Mesendoderm (in vitro differentiated cells): ENCODE measurements at regions not wholly inside any gene's neighbourhood (a gene's known extent, or its start where the extent isn't known, plus 50 kb on each side); places are given as distances from the start of the nearest gene placed in this dataset.

Experiments used
- DNase-seq: peaks from one replicate; pipeline ENCODE4 v3.0.0; 2013
- H2AK5ac ChIP-seq: 2 replicates; pipeline ENCODE4 v1.6.1; 2013; ENCODE audit warnings: low read length, inconsistent platforms
- H2BK120ac ChIP-seq: 2 replicates; pipeline ENCODE4 v1.6.1; 2013; ENCODE audit warnings: low read depth, mild to moderate bottlenecking, low read length, moderate library complexity, mixed read lengths
- H2BK15ac ChIP-seq: replicated peaks from 2 replicates; pipeline ENCODE4 v1.6.1; 2013; ENCODE audit warnings: low read depth, mild to moderate bottlenecking, moderate library complexity
- H2BK5ac ChIP-seq: 2 replicates; pipeline ENCODE4 v1.6.1; 2013; ENCODE audit warnings: low read length, inconsistent platforms
- H3K18ac ChIP-seq: 2 replicates; pipeline ENCODE4 v1.6.1; 2013; ENCODE audit warnings: mild to moderate bottlenecking, low read length, mixed read lengths
- H3K23ac ChIP-seq: one replicate; pipeline ENCODE4 v1.6.1; 2013; ENCODE audit warnings: low read length
- H3K27ac ChIP-seq: 2 replicates; pipeline ENCODE4 v1.5.1; 2013; ENCODE audit warnings: low read depth, mild to moderate bottlenecking, inconsistent platforms, low read length, moderate library complexity
- H3K27me3 ChIP-seq: 2 replicates; pipeline ENCODE4 v1.6.1; 2013; ENCODE audit warnings: low read length, control low read depth, mild to moderate bottlenecking, inconsistent platforms; ENCODE audit not compliant: insufficient read depth, poor library complexity
- H3K36me3 ChIP-seq: 2 replicates; pipeline ENCODE4 v1.6.1; 2013; ENCODE audit warnings: low read length, inconsistent platforms; ENCODE audit not compliant: control insufficient read depth, insufficient read depth
- H3K4ac ChIP-seq: one replicate; pipeline ENCODE4 v1.6.1; 2013; ENCODE audit warnings: low read depth, mild to moderate bottlenecking, low read length, moderate library complexity
- H3K4me1 ChIP-seq: 2 replicates; pipeline ENCODE4 v1.6.1; 2013; ENCODE audit warnings: low read depth, low read length, inconsistent platforms; ENCODE audit not compliant: control insufficient read depth
- H3K4me2 ChIP-seq: 2 replicates; pipeline ENCODE4 v1.6.1; 2013; ENCODE audit warnings: low read length
- H3K4me3 ChIP-seq: 2 replicates; pipeline ENCODE4 v1.5.1; 2013; ENCODE audit warnings: mild to moderate bottlenecking, low read length
- H3K56ac ChIP-seq: one replicate; pipeline ENCODE4 v1.6.1; 2013; ENCODE audit warnings: low read length
- H3K79me1 ChIP-seq: 2 replicates; pipeline ENCODE4 v1.6.1; 2013; ENCODE audit warnings: low read length, inconsistent platforms
- H3K79me2 ChIP-seq: 2 replicates; pipeline ENCODE4 v1.6.1; 2013; ENCODE audit warnings: mild to moderate bottlenecking, low read length; ENCODE audit not compliant: control insufficient read depth, insufficient read depth
- H3K9ac ChIP-seq: 2 replicates; pipeline ENCODE4 v1.6.1; 2013; ENCODE audit warnings: low read length, inconsistent platforms
- H4K5ac ChIP-seq: one replicate; pipeline ENCODE4 v1.6.1; 2013; ENCODE audit warnings: low read length
- H4K8ac ChIP-seq: one replicate; pipeline ENCODE4 v1.6.1; 2013; ENCODE audit warnings: low read depth, mild to moderate bottlenecking, control low read depth, low read length, moderate library complexity
- WGBS: extraction: QIAGEN DNeasy Blood & Tissue Kit; methylation state at CpG from one replicate; pipeline ENCODE4 v1.1.7; 2013; ENCODE audit warnings: low lambda C conversion rate, missing lambda C conversion rate; ENCODE audit not compliant: insufficient coverage; ENCODE audit errors: extremely low coverage; 5-methylcytosine and 5-hydroxymethylcytosine counted together

- Histone ChIP-seq H3K4ac (no peak overlapping the region), H3K27ac (no peak overlapping the region), H3K79me1 (no peaks in the 10 kb centered on the region), H3K56ac (no peak overlapping the region), H3K9ac (no peak overlapping the region), H3K18ac (no peak overlapping the region), H2BK15ac (no peak overlapping the region), H3K23ac (no peak overlapping the region), H2AK5ac (no peak overlapping the region), H3K36me3 (no peaks in the 10 kb centered on the region), H3K4me2 (no peak overlapping the region), H3K79me2 (no peaks in the 10 kb centered on the region), H3K27me3 (no peaks in the 10 kb centered on the region), H4K8ac (no peak overlapping the region), H3K4me1 (peaks cover 3% of the 10 kb centered on the region), H2BK120ac (no peak overlapping the region), H4K5ac (no peak overlapping the region), H2BK5ac (no peak overlapping the region), H3K4me3 (no peak overlapping the region)
- no CpG with 5 or more reads among the region's 1 CpG for WGBS
- DNase-seq, result peak; percentile 72
Measured at GRCh38 chr21:38148046-38148445, 108.7 kb upstream of the KCNJ15 start.

GRCh38 chr21:38151021-38151645 is 105.7 kb upstream of the KCNJ15 start:
- no peak overlapping the region for H2BK120ac ChIP-seq
- no peaks in the 10 kb centered on the region for H3K27me3 ChIP-seq
- no peak overlapping the region for H3K23ac ChIP-seq
- no peak overlapping the region for H3K56ac ChIP-seq
- no peak overlapping the region for H2BK5ac ChIP-seq
- no peak overlapping the region for H2AK5ac ChIP-seq
- H4K5ac ChIP-seq, result no peak overlapping the region
- H3K4me1 ChIP-seq, result peaks cover 3% of the 10 kb centered on the region
- no CpG with 5 or more reads among the region's 1 CpG for WGBS
- no peaks in the 10 kb centered on the region for H3K79me1 ChIP-seq
- H3K18ac ChIP-seq, result no peak overlapping the region
- no peak for DNase-seq
- H2BK15ac ChIP-seq, result no peak overlapping the region
- H4K8ac ChIP-seq, result no peak overlapping the region
- H3K27ac ChIP-seq, result no peak overlapping the region
- H3K36me3 ChIP-seq, result no peaks in the 10 kb centered on the region
- H3K4me2 ChIP-seq, result no peak overlapping the region
- no peak overlapping the region for H3K4ac ChIP-seq
- H3K79me2 ChIP-seq, result no peaks in the 10 kb centered on the region
- no peak overlapping the region for H3K4me3 ChIP-seq
- H3K9ac ChIP-seq, result no peak overlapping the region

- no peak overlapping the region for H3K4me3 ChIP-seq
- no peak overlapping the region for H2BK120ac ChIP-seq
- H3K79me1 ChIP-seq, result no peaks in the 10 kb centered on the region
- no peak overlapping the region for H3K18ac ChIP-seq
- H3K27me3 ChIP-seq, result no peaks in the 10 kb centered on the region
- no CpG with 5 or more reads among the region's 2 CpGs for whole genome bisulfite sequencing
- H3K9ac ChIP-seq, result no peak overlapping the region
- H3K79me2 ChIP-seq, result no peaks in the 10 kb centered on the region
- no peak overlapping the region for H3K23ac ChIP-seq
- no peak overlapping the region for H2BK5ac ChIP-seq
- no peak overlapping the region for H3K56ac ChIP-seq
- H3K4me1 ChIP-seq, result no peaks in the 10 kb centered on the region
- H3K27ac ChIP-seq, result no peak overlapping the region
- no peak overlapping the region for H3K4ac ChIP-seq
- no peak overlapping the region for H3K4me2 ChIP-seq
- H2BK15ac ChIP-seq, result no peak overlapping the region
- DNase-seq, result no peak
- H4K5ac ChIP-seq, result no peak overlapping the region
- H4K8ac ChIP-seq, result no peak overlapping the region
- H2AK5ac ChIP-seq, result no peak overlapping the region
- no peaks in the 10 kb centered on the region for H3K36me3 ChIP-seq
Measured at GRCh38 chr21:38156200-38156599, 100.6 kb upstream of the KCNJ15 start.

GRCh38 chr21:38159355-38159754 is 97.4 kb upstream of the KCNJ15 start:
- H3K4me3 ChIP-seq, result no peak overlapping the region
- no peak overlapping the region for H2AK5ac ChIP-seq
- no peaks in the 10 kb centered on the region for H3K4me1 ChIP-seq
- WGBS, result no CpG with 5 or more reads among the region's 3 CpGs
- no peak overlapping the region for H3K18ac ChIP-seq
- peak; percentile 87 for DNase-seq
- no peak overlapping the region for H3K9ac ChIP-seq
- H3K36me3 ChIP-seq, result no peaks in the 10 kb centered on the region
- no peak overlapping the region for H2BK5ac ChIP-seq
- H3K79me2 ChIP-seq, result no peaks in the 10 kb centered on the region
- H2BK120ac ChIP-seq, result no peak overlapping the region
- no peak overlapping the region for H4K8ac ChIP-seq
- H3K56ac ChIP-seq, result no peak overlapping the region
- H2BK15ac ChIP-seq, result no peak overlapping the region
- H3K23ac ChIP-seq, result no peak overlapping the region
- H3K4ac ChIP-seq, result no peak overlapping the region
- no peak overlapping the region for H3K27ac ChIP-seq
- no peak overlapping the region for H3K4me2 ChIP-seq
- no peaks in the 10 kb centered on the region for H3K79me1 ChIP-seq
- no peaks in the 10 kb centered on the region for H3K27me3 ChIP-seq
- no peak overlapping the region for H4K5ac ChIP-seq

- H3K23ac ChIP-seq, result no peak overlapping the region
- H3K4me3 ChIP-seq, result no peak overlapping the region
- no peak overlapping the region for H2BK120ac ChIP-seq
- no peak overlapping the region for H4K8ac ChIP-seq
- H3K36me3 ChIP-seq, result no peaks in the 10 kb centered on the region
- no peaks in the 10 kb centered on the region for H3K79me1 ChIP-seq
- DNase-seq, result no peak
- no peaks in the 10 kb centered on the region for H3K27me3 ChIP-seq
- H3K9ac ChIP-seq, result no peak overlapping the region
- no peak overlapping the region for H3K4ac ChIP-seq
- no peak overlapping the region for H3K4me2 ChIP-seq
- H2BK5ac ChIP-seq, result no peak overlapping the region
- H3K4me1 ChIP-seq, result peaks cover 7% of the 10 kb centered on the region
- no CpG with 5 or more reads among the region's 10 CpGs for WGBS
- no peak overlapping the region for H2BK15ac ChIP-seq
- H3K56ac ChIP-seq, result peak overlapping the region; percentile 31
- peak overlapping the region; percentile 3 for H3K27ac ChIP-seq
- no peak overlapping the region for H2AK5ac ChIP-seq
- no peak overlapping the region for H4K5ac ChIP-seq
- no peaks in the 10 kb centered on the region for H3K79me2 ChIP-seq
- H3K18ac ChIP-seq, result no peak overlapping the region
Measured at GRCh38 chr21:38165466-38166172, 91.2 kb upstream of the KCNJ15 start.

- WGBS, result no CpG with 5 or more reads among the region's 7 CpGs
- no peak overlapping the region for H2BK120ac ChIP-seq
- H4K5ac ChIP-seq, result no peak overlapping the region
- peaks cover 7% of the 10 kb centered on the region for H3K4me1 ChIP-seq
- no peaks in the 10 kb centered on the region for H3K27me3 ChIP-seq
- no peak overlapping the region for H3K4ac ChIP-seq
- H3K27ac ChIP-seq, result no peak overlapping the region
- no peak overlapping the region for H2BK5ac ChIP-seq
- H3K9ac ChIP-seq, result no peak overlapping the region
- H3K56ac ChIP-seq, result no peak overlapping the region
- no peak overlapping the region for H2BK15ac ChIP-seq
- H3K79me1 ChIP-seq, result no peaks in the 10 kb centered on the region
- H3K79me2 ChIP-seq, result no peaks in the 10 kb centered on the region
- no peak for DNase-seq
- no peak overlapping the region for H3K4me3 ChIP-seq
- H4K8ac ChIP-seq, result no peak overlapping the region
- H2AK5ac ChIP-seq, result no peak overlapping the region
- H3K23ac ChIP-seq, result no peak overlapping the region
- no peak overlapping the region for H3K4me2 ChIP-seq
- H3K36me3 ChIP-seq, result no peaks in the 10 kb centered on the region
- no peak overlapping the region for H3K18ac ChIP-seq
Measured at GRCh38 chr21:38166173-38166535, 90.6 kb upstream of the KCNJ15 start.
